H1 (cell line): ENCODE measurements at regions not wholly inside any gene's neighbourhood (a gene's known extent, or its start where the extent isn't known, plus 50 kb on each side); places are given as distances from the start of the nearest gene placed in this dataset.

Source experiments
- CTBP2 ChIP-seq: IDR thresholded peaks from 2 replicates; pipeline ENCODE4 v1.7.0; 2011; ENCODE audit warnings: borderline replicate concordance, mild to moderate bottlenecking, moderate library complexity, mixed read lengths, low read length; ENCODE audit not compliant: insufficient read depth, insufficient read length
- EZH2 ChIP-seq: fragments of 200-600 bp; sonication (generic); IDR thresholded peaks from 2 replicates; pipeline ENCODE4 v1.7.1; 2012; ENCODE audit warnings: low read depth, mild to moderate bottlenecking, moderate library complexity, low read length, inconsistent platforms; ENCODE audit not compliant: severe bottlenecking
- JUND ChIP-seq: IDR thresholded peaks from 2 replicates; pipeline ENCODE4 v1.6.1; 2011; ENCODE audit warnings: mild to moderate bottlenecking, improper control_type of control experiment, low read length
- MAFK ChIP-seq: IDR thresholded peaks from 2 replicates; pipeline ENCODE4 v1.6.1; 2012; ENCODE audit warnings: low read depth, mild to moderate bottlenecking, improper control_type of control experiment, low read length
- SAP30 ChIP-seq: fragments of 300-600 bp; sonication (generic); IDR thresholded peaks from 2 replicates; pipeline ENCODE4 v1.7.1; 2012; ENCODE audit warnings: low read length, moderate library complexity, mild to moderate bottlenecking, inconsistent platforms; ENCODE audit not compliant: insufficient read depth, insufficient replicate concordance
- TAF7 ChIP-seq: optimal IDR thresholded peaks from 2 replicates; pipeline ENCODE3; 2011; ENCODE audit warnings: low read depth, mild to moderate bottlenecking, inconsistent platforms, low read length, moderate library complexity, borderline replicate concordance

DNA sequence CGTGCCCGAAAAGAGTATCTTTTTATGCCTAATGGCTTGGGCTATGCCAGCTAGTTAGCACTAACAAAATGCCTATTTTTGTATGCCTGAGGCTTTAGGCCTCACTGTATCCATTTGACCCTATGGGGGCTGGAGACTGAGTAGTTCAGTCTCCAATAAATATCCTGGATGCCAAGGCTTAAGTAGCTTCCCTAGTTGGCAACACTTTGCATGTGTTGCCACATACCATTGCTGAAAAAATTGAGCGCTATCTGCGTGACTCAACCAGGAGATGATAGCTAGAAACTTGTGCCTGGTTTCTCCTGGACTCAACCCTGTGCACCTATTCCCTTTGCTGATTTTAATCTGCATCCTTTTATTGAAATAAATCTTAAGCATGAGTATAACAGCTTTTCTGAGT is 58.4 kb upstream of the ATP2C1 start (continued):
- TF ChIP-seq SAP30: no peak
- no peak for TF ChIP-seq MAFK
- no peak for TF ChIP-seq TAF7
- no peak for TF ChIP-seq JUND
- no peak for TF ChIP-seq CTBP2
- no peak for TF ChIP-seq EZH2
- TF ChIP-seq, all 59 proteins: peak for 0
